Tibial artery (tissue), 4 donors: ENCODE measurements at regions not wholly inside any gene's neighbourhood (a gene's known extent, or its start where the extent isn't known, plus 50 kb on each side); places are given as distances from the start of the nearest gene placed in this dataset.

Source experiments
- DNase-seq, 2 donors: peaks; one replicate each; pipeline ENCODE4 v3.0.0-alpha.2; 2019
- H3K27ac ChIP-seq, 2 donors: fragments of 200-600 bp; sonication (generic) in 1 of 2; 1 replicate in 1 of 2; 2 replicates in 1 of 2; pipeline ENCODE4 v1.5.1; 2018 to 2019; ENCODE audit warnings: mild to moderate bottlenecking in 1 of 2
- H3K27me3 ChIP-seq, 2 donors: fragments of 200-600 bp; sonication (generic) in 1 of 2; one replicate each; pipeline versions ENCODE4 v1.5.1 to v1.6.0; 2016 to 2019
- H3K36me3 ChIP-seq, 3 donors: fragments of 200-600 bp; sonication (generic) in 2 of 3; one replicate each; pipeline ENCODE4 v1.5.1; 2016 to 2019; ENCODE audit warnings: mild to moderate bottlenecking in 2 of 3
- H3K4me1 ChIP-seq, 4 donors: fragments of 200-600 bp; sonication (generic) in 2 of 4; 1 replicate in 3 of 4; 2 replicates in 1 of 4; pipeline ENCODE4 v1.5.1; 2016 to 2019
- H3K4me3 ChIP-seq, 2 donors: fragments of 200-600 bp; sonication (generic) in 1 of 2; 1 replicate in 1 of 2; 2 replicates in 1 of 2; pipeline ENCODE4 v1.5.1; 2018 to 2019; ENCODE audit warnings: mild to moderate bottlenecking in 2 of 2
- H3K9me3 ChIP-seq, 3 donors: fragments of 200-600 bp; sonication (generic) in 1 of 3; one replicate each; pipeline ENCODE4 v1.5.1; 2016 to 2019
- intact Hi-C: fragments of 100-400 bp; cut with DNase I; formaldehyde crosslinking; loops from one replicate; pipeline ENCODE4 v1.15.0; 2023; ENCODE audit warnings: low total_unique reads
- TF ChIP-seq, protein P1 (sequence below), 2 experiments: fragments of 200-600 bp in 1 of 2; fragments of 450-650 bp in 1 of 2; IDR thresholded peaks; one replicate each; pipeline ENCODE4 v1.5.1; 2017 to 2019; ENCODE audit warnings: antibody characterized with exemption in 2 of 2, mild to moderate bottlenecking in 1 of 2, moderate library complexity in 1 of 2

- no peaks in the 10 kb centered on the region for H3K36me3 ChIP-seq
These were observed 88.2 kb downstream of the GLUD2 start for GRCh38 chrX:121135488-121136207.

DNA sequence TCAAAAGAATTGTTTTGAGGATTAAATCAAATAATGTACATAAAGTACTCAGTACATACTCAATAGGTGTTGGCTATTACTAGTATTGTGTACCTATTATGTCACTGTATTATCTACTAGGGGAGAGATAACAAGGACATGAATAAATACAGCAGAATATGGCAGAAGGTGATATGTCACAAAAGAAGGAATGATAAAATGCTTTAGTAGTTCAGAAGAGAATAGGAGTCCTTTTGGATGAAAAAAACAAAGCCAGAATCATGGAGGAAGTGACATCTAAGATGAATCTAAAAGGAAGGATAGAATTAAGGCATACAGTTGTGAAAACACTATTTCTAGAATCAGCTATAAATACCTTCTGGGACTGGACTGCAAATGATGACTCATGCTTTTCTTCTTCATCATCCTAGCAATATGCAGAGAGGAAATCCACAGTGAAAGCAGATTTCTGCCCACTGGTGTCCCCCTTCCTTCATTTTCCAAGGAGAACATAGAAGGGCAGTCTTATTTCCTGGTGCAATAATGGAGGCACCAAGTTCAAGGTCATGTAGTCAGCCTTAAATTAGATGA lies 98.7 kb downstream of the GLUD2 start:
- no peak for DNase-seq
- Histone ChIP-seq H3K4me3 (no peak overlapping the region), H3K27me3 (no peaks in the 10 kb centered on the region), H3K4me1 (no peaks in the 10 kb centered on the region), H3K9me3 (no peaks in the 10 kb centered on the region), H3K27ac (no peak overlapping the region), H3K36me3 (no peaks in the 10 kb centered on the region)
- TF ChIP-seq, protein P1, sequence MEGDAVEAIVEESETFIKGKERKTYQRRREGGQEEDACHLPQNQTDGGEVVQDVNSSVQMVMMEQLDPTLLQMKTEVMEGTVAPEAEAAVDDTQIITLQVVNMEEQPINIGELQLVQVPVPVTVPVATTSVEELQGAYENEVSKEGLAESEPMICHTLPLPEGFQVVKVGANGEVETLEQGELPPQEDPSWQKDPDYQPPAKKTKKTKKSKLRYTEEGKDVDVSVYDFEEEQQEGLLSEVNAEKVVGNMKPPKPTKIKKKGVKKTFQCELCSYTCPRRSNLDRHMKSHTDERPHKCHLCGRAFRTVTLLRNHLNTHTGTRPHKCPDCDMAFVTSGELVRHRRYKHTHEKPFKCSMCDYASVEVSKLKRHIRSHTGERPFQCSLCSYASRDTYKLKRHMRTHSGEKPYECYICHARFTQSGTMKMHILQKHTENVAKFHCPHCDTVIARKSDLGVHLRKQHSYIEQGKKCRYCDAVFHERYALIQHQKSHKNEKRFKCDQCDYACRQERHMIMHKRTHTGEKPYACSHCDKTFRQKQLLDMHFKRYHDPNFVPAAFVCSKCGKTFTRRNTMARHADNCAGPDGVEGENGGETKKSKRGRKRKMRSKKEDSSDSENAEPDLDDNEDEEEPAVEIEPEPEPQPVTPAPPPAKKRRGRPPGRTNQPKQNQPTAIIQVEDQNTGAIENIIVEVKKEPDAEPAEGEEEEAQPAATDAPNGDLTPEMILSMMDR (IDR thresholded peaks at IDR 0.05): no peak
- intact Hi-C loops: no loop called here

More at GRCh38 chrX:121135488-121136207, 88.2 kb downstream of the GLUD2 start:
- Histone ChIP-seq H3K4me3 (no peak overlapping the region), H3K4me1 (no peaks in the 10 kb centered on the region), H3K9me3 (no peaks in the 10 kb centered on the region), H3K27ac (no peak overlapping the region), H3K27me3 (no peaks in the 10 kb centered on the region)
- intact Hi-C loops: no loop called here
- TF ChIP-seq, protein P1 (IDR thresholded peaks at IDR 0.05): no peak
- no peak for DNase-seq

- Histone ChIP-seq H3K27ac (no peak overlapping the region), H3K9me3 (no peaks in the 10 kb centered on the region), H3K36me3 (no peaks in the 10 kb centered on the region), H3K4me3 (no peak overlapping the region), H3K4me1 (no peaks in the 10 kb centered on the region), H3K27me3 (no peaks in the 10 kb centered on the region)
- TF ChIP-seq, protein P1 (IDR thresholded peaks at IDR 0.05): no peak
- intact Hi-C loops: no loop called here
- no peak for DNase-seq
These were observed 102.8 kb downstream of the GLUD2 start for GRCh38 chrX:121150217-121150616.

- no peak for DNase-seq
- Histone ChIP-seq H3K27me3 (no peaks in the 10 kb centered on the region), H3K9me3 (no peaks in the 10 kb centered on the region), H3K27ac (no peak overlapping the region), H3K4me3 (no peak overlapping the region), H3K36me3 (no peaks in the 10 kb centered on the region), H3K4me1 (no peaks in the 10 kb centered on the region)
- TF ChIP-seq, protein P1 (IDR thresholded peaks at IDR 0.05): no peak
- intact Hi-C loops: no loop called here
These were observed 103.9 kb downstream of the GLUD2 start for GRCh38 chrX:121151293-121151692.

DNA sequence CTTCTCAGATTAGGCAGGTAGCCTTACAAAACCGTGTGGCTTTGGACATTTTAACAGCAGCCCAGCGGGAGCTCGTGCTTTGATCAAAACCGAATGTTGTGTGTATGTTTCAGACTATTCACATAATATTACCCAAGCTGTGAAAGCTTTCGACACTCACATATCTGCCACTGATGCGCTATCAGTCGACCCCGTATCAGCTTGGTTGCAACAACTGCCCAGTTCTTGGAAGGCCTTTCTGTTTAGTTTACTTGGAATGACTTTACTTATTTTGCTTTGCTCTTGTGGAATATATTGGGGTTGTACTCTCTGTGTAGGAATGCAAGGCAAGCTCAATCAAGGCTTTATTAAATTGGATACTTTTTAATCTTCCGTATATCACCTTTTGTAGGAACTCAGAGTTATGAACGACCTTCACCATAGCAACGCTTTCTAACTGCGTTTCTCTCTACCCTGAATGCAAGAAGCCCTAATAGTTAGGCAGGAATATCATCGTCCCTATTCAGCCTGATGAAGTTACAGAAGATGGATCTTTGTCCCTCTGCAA lies 107.5 kb downstream of the GLUD2 start:
- no peak for DNase-seq
- Histone ChIP-seq H3K9me3 (no peaks in the 10 kb centered on the region), H3K36me3 (no peaks in the 10 kb centered on the region), H3K27me3 (no peaks in the 10 kb centered on the region), H3K4me3 (no peak overlapping the region), H3K4me1 (no peaks in the 10 kb centered on the region), H3K27ac (no peak overlapping the region)
- intact Hi-C loops: no loop called here
- TF ChIP-seq, protein P1 (IDR thresholded peaks at IDR 0.05): no peak
